ENCODE measurements at regions not wholly inside any gene's neighbourhood (a gene's known extent, or its start where the extent isn't known, plus 50 kb on each side); places are given as distances from the start of the nearest gene placed in this dataset.
"Not testable (repeated sequence)": the region's sequence is repeated elsewhere in the genome, so short reads cannot be mapped to it uniquely, and the experiment has no call there.

GRCh38 chr7:103244865-103245264, 52.4 kb upstream of the PMPCB start:
- H3K4me3 ChIP-seq (ENCODE audit: low read length), result not testable (repeated sequence)
- DNase-seq (ENCODE audit: low read depth, low spot score), result peak; percentile 81

- no peak overlapping the region for H3K4me3 ChIP-seq (ENCODE audit: low read length)
- no peak for DNase-seq (ENCODE audit: low read depth, low spot score)
Measured at GRCh38 chr7:103240806-103241205, 56.4 kb upstream of the PMPCB start.

- DNase-seq (ENCODE audit: low read depth, low spot score); H3K4me3 ChIP-seq (ENCODE audit: low read length): not testable (repeated sequence)
Measured at GRCh38 chr7:103235824-103236223, 61.4 kb upstream of the PMPCB start.

- not testable (repeated sequence) for DNase-seq (ENCODE audit: low read depth, low spot score); H3K4me3 ChIP-seq (ENCODE audit: low read length)
Measured at GRCh38 chr7:103234877-103235276, 62.4 kb upstream of the PMPCB start.

- not testable (repeated sequence) for H3K4me3 ChIP-seq (ENCODE audit: low read length); DNase-seq (ENCODE audit: low read depth, low spot score)
Measured at GRCh38 chr7:103227787-103228186, 69.4 kb upstream of the PMPCB start.

- not testable (repeated sequence) for H3K4me3 ChIP-seq (ENCODE audit: low read length)
- DNase-seq (ENCODE audit: low read depth, low spot score), result peak; percentile 5
Measured at GRCh38 chr7:103225798-103226197, 71.4 kb upstream of the PMPCB start.

GRCh38 chr7:103223065-103223464, 74.2 kb upstream of the NAPEPLD start:
- not testable (repeated sequence) for H3K4me3 ChIP-seq (ENCODE audit: low read length); DNase-seq (ENCODE audit: low read depth, low spot score)

GRCh38 chr7:103211049-103211448, 62.1 kb upstream of the NAPEPLD start:
- H3K4me3 ChIP-seq (ENCODE audit: low read length); DNase-seq (ENCODE audit: low read depth, low spot score): not testable (repeated sequence)

GRCh38 chr7:103199191-103199590, 50.3 kb upstream of the NAPEPLD start:
- not testable (repeated sequence) for DNase-seq (ENCODE audit: low read depth, low spot score); H3K4me3 ChIP-seq (ENCODE audit: low read length)

Measured in Jurkat, Clone E6-1 (cell line).